IMR-90 (cell line): ENCODE measurements at regions not wholly inside any gene's neighbourhood (a gene's known extent, or its start where the extent isn't known, plus 50 kb on each side); places are given as distances from the start of the nearest gene placed in this dataset.

Experiments
- BHLHE40 ChIP-seq: fragments of 150-350 bp; IDR thresholded peaks from 2 replicates; pipeline ENCODE4 v1.6.1; 2016; ENCODE audit warnings: mild to moderate bottlenecking, low read depth, low read length
- CTCF ChIP-seq: conservative IDR thresholded peaks from 2 replicates; pipeline ENCODE4 v1.5.1; 2012; ENCODE audit warnings: mild to moderate bottlenecking, low read depth, low read length, improper control_type of control experiment
- FOS ChIP-seq: fragments of 150-350 bp; IDR thresholded peaks from 2 replicates; pipeline ENCODE4 v1.6.1; 2016; ENCODE audit warnings: low read depth, low read length
- MAZ ChIP-seq: IDR thresholded peaks from 2 replicates; pipeline ENCODE4 v1.6.1; 2012; ENCODE audit warnings: low read depth, mild to moderate bottlenecking, low read length, improper control_type of control experiment, moderate library complexity, borderline replicate concordance
- MXI1 ChIP-seq: IDR thresholded peaks from 2 replicates; pipeline ENCODE4 v1.6.1; 2012; ENCODE audit warnings: low read depth, mild to moderate bottlenecking, low read length, moderate library complexity, borderline replicate concordance
- POLR2A ChIP-seq: IDR thresholded peaks from 2 replicates; pipeline ENCODE4 v1.6.1; 2012; ENCODE audit warnings: mild to moderate bottlenecking, low read depth, low read length
- TF ChIP-seq, protein P1 (sequence below): fragments of 150-350 bp; IDR thresholded peaks from 2 replicates; pipeline ENCODE4 v1.6.1; 2017; ENCODE audit warnings: mild to moderate bottlenecking, antibody characterized with exemption, low read length, low read depth

GRCh38 chr6:144347933-144348332, 62.8 kb downstream of the UTRN start:
- TF ChIP-seq BHLHE40 (no peak), MXI1 (no peak), CTCF (no peak), MAZ (no peak), POLR2A (no peak), FOS (no peak)
- TF ChIP-seq, protein P1, sequence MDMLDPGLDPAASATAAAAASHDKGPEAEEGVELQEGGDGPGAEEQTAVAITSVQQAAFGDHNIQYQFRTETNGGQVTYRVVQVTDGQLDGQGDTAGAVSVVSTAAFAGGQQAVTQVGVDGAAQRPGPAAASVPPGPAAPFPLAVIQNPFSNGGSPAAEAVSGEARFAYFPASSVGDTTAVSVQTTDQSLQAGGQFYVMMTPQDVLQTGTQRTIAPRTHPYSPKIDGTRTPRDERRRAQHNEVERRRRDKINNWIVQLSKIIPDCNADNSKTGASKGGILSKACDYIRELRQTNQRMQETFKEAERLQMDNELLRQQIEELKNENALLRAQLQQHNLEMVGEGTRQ = no peak
